GM21529 (cell line): ENCODE measurements at regions not wholly inside any gene's neighbourhood (a gene's known extent, or its start where the extent isn't known, plus 50 kb on each side); places are given as distances from the start of the nearest gene placed in this dataset.
A peak's percentile ranks its signal among the peaks of the same experiment; 100 is the strongest.

Experiments
- ATAC-seq: cut with Tn5 transposase; IDR thresholded peaks from one replicate; pipeline ENCODE4 v1.9.1; 2021; ENCODE audit not compliant: unreplicated experiment

DNA sequence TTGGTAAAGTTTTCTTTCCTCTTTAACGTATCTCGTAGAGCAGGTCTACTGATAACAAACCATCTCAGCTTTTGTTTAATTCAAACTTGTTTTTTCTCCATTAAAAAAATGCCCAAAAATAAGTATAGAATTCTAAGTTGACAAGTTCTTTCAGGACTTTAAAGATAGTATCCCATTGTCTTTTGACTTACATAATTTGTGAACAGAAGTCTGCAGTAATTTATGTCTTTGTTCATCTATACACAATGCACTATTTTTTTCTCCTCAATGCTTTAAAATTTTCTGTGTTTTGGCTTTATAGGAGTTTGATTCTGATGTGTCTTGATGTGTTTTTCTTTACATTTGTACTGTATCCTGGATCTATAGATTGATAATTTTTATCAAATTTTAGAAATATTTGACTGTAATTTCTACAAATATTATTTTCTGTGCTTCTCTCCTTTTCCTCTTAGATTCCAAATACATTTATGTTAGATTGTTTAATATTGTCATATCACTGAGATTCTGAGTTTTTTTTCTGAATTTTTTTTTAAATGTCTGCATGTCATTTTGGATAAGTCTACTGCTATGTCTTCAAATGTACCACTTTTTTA lies 143.3 kb downstream of the FTCDNL1 start:
- no peak for ATAC-seq

DNA sequence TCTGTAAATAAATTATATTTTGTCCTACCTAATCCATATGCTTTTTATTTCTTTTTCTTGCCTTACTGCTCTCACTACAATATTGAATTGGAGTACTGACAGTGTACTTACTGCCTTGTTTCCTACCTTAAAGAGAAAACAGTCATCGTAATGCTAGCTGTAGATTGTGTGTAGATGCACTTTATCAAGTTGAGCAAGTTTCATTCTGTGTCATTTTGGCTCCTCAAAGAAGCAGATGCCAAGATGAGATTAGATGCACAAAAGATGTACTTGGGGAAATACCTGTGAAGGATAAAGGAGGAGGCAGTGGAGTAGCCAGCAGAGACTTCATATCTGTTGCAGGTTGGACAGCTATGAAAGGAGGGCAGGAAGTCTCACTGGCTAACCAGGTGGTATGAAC lies 145.5 kb downstream of the FTCDNL1 start:
- ATAC-seq, result no peak

DNA sequence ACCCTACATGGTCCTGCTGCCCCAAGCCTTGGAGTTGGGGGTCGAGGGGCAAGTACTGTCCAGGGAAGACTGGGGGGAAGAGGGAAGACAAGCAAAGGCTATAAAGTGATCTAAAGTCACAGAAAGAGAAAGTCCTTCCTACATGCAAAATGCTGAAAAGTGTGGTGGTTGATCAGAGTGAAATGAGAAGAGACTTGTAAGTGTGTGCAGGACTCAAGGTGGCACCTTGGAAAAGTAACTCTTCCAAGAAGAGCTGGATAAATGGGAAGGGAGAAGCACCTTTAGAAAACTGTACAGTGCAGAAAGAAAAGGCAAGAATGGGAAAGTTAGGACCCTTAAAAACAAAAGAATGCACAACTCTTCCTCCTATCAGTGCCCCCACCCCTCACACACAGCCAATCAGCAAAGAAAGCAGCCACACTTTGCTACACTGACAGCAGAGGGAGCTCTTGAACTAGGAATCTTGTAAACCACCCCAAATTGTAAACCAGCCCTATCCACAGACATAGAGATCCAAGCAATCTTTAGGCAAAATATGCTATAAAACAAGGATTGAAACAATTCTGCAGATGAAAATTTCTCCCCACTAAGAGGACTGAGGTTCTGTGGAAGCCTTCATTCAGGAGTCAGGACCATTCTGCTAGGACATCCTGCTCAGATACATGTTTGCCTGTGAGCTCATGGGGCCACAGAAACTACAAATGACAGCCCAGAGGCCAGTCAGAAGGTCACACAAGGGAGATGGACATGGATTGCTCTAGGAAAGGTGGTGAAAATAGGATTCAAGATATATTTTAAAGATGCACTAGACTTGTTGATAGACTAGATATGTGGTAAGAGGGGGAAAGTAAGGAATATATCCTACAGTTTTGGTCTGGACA lies 146.4 kb downstream of the FTCDNL1 start:
- peak; percentile 68 for ATAC-seq

DNA sequence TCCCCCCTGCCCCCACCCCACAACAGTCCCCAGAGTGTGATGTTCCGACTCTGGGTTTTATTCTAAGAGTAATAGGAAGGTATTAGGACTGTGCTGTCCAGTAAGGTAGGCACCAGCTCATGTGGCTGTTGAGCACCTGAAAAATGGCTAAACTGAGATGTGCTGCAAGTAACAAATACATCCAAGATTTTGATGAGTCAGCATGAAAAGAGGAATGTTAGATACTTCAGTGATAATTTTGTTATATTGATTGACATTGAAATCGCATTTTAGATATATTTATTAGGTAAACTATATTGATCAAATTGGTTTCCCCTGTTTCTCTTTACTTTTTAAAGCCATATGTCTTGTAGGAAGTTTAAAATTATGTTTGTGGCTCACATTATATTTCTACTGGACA lies 147.8 kb downstream of the FTCDNL1 start:
- no peak for ATAC-seq

DNA sequence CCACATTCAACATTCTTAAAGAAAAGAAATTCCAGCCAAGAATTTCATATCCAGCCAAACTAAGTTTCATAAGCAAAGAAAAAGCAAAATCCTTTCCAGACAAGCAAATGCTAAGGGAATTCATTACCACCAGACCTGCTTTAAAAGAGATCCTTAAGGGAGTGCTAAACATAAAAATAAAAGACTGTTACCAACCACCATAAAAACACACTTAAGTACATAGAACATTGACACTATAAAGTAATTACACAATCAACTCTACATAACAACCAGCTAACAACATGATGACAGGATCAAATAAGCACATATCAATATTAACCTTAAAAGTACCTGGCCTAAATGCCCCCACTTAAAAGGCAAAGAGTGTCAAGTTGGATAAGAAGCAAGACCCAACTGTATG lies 153.5 kb downstream of the FTCDNL1 start:
- no peak for ATAC-seq

DNA sequence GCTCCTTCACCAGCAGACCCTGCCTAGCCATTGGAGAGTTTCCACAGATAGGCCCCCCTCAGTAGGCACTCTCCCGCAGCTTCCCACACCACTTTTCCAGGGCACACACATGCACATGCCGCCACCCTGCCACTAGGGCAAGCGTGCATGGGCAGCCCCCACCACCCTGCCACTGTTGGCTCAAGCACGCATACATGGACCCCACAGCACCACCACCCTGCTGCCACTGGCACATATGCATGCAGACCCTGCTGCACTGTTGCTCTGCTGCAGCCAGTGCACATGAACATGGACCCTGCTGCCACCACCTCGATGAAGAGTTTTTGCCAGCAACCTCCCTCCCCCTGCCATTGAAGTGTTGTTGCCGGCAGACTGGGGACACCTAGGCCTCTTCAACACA lies 154.9 kb downstream of the FTCDNL1 start:
- no peak for ATAC-seq

DNA sequence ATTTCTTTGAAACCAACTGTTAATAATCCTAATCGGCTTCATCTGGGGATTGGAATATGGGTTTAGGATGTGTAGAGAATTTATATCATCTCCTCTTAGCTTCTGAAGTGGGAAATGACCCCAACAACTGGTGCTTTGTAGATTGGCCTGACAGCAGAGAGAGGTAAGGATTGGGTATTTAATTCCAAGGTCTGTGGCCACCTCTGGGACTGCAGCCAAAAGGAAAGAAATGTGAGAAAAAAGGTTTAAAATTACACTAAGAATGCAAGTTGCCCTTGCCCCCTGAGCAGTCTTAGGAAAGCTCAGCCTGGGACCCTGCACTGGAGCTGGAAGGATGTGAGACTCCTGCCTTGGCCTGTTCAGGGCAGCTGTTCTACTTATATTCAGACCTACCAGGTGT lies 157.1 kb downstream of the FTCDNL1 start:
- ATAC-seq, result no peak

DNA sequence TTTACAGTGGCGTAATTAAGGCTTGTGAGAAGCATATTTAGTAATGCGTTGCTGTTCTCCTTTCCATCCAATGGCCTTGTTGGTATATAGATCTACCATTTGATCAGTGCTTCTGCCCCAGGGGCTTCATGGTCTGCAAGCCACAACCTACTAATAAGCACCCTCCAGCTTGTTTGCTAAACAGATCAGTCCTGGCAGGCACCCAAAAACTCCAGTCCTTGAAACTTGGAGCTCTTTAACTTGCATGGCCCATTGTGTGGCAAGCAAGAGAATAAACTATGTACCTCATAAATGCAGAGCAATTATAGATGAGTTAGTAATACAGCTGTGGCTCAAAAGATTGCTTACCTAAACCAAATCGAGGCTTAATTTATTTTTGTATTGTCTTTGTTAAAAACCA lies 158.5 kb downstream of the FTCDNL1 start:
- no peak for ATAC-seq

DNA sequence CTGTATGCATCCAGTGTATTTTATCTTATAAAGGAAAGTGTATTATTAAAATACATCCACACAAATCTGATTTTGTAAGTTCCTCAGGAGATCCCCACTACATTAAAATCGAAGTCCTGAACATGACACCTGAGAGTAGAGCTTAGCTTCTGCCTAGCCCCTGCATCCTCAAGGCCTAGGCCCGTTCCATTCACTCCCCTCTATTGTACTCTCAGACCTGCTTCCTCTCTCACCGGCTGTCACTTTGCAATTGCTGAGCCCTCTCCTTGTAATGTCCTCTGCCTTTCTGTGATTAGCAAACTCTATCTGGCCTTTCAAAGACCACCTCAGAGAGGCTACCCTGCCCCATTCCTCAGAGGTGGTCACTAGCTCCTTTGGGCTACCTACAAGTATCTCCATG lies 160.8 kb downstream of the FTCDNL1 start:
- ATAC-seq, result no peak

DNA sequence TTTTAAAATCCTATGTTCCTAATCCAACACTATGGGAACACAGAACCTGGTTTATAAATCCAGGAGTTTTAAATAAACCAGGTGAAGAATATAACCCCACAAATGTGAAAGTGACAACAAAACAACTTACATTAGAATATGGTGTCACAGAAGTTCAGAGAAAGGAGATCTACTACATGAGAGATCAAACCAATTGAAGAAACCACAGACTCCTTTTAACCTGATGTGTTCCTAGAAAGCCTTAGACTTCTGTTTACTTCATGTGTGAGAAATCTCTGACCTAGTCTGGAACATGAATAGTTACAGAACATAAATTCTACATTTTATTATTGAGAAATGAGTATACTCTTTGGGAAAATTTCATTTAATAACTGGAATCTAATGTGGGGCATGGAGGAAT lies 165.3 kb downstream of the FTCDNL1 start:
- no peak for ATAC-seq

DNA sequence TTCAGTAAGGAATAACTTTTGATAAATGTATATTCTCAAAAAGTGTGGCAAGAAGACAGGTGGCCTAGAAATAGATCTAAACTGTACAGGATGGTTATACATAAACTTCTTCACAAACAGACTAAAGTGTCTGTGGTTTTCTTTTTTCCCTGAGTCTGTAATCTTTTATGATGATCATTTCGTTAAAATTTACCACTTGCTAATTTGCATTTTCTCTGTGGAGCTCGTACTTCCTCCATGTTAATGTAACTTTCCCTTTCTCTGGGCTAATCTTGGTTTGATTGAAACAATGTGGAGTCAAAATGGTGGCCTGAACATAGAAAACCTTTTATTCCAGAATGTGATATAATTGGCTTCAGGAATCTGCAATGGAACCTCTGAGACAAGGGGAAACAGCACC lies 166.2 kb downstream of the FTCDNL1 start:
- ATAC-seq, result no peak

DNA sequence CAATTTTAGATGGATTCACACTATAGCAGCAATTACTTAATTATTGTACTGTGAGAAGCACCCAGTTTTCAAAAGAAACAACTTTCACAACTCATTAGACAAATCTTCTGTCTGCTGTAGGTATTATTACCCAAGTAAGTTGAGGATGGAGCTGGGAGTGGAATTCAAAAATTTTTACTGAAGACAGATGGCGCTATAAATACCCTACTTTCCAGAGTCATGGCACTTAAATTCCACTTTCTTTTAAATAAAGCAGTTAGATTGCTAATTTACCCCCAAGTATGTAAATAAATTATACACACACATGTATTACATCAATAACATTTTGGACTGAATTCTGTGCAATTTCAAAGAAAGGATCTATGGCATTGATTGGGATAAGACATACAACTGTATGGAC lies 166.8 kb downstream of the FTCDNL1 start:
- ATAC-seq, result no peak

DNA sequence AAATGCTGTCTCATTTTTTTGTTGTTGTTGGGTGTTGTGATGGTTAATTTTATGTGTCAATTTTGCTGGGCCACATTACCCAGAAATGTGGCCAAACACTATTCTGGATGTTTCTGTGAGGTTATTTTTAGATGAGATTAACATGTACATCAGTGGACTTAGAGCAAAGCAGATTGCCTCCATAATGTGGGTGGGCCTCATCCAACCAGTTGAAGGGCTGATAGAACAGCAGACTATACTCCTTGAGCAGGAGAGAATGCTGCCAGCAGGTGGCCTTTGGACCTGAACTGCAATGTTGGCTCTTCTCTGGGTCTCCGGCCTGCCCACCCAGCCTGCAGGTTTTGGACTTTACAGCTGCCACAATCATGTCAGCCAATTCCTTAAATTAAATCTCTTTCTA lies 169.0 kb downstream of the FTCDNL1 start:
- ATAC-seq, result no peak

DNA sequence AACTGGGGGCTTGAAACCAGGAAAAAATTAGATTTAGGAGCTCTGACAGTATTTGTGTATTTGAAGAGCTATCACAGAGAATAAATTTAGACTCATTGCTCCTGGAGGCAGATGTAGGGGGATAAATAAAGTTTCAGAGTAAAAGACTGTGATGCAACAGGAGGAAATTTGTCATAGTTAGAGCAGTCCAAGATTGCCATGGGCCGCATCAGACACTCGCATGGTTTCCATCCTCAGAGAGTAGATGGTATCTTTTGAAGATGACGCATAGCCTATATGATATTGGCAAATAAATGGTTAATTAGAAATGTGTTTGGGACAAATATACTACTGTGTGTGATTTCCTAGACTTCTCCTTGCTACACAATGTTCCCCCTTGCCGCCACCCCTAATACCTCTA lies 170.5 kb downstream of the FTCDNL1 start:
- ATAC-seq, result no peak

DNA sequence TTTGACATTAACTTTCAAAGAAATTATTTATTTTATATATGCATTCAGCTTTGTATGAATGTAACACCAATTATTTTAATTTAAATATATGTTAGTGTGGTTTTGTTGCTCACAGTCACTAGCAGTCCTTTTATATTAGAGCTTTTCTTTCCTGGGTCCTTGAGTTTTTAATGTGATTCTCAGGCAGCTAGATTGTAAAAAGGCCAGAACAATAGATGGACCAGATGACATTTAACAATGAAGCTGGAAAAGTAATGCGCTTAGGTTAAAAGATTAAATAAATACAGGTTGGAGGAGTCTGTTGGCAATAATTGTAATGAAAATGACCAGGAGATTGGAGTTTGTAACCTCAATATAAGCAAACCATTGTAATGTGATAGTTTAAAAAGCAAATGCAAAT lies 171.1 kb downstream of the FTCDNL1 start:
- no peak for ATAC-seq

DNA sequence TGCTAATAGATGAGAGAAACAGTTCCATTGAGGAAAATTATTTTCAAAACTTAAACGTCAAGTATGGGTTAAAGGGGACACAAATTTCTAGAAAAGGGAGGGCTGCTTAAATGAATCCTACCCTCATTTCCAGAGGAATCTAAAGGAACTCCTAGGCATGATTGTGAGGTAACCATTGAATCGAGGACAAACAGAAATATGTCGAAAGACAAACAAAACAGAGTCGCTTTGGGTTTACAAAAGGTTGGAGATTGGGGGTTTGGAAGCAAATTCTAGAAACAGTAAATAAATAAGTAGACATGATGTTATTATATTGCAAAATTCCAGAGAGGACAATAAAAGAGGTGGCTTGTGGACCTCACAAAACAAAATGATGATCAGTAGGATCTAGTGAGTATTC lies 173.1 kb downstream of the FTCDNL1 start:
- no peak for ATAC-seq

DNA sequence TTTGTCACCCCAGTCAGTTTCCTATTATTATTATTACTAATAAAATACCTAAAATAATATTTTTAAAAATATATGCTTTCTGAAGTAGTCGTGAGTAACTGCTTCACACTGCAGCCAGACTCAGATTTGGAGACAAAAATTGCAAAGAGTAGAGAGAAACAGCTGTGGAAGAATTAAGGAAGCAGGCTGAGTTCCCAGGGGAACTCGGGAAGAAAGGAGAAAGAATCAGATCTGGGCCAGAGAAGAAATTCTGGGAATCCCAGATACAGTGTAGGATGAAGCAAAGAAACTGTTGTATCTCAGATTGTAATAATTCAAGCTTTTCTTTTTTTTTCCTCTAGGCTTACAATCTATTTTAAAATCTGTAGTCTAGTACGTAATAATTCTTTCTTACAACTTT lies 182.3 kb downstream of the FTCDNL1 start:
- no peak for ATAC-seq

DNA sequence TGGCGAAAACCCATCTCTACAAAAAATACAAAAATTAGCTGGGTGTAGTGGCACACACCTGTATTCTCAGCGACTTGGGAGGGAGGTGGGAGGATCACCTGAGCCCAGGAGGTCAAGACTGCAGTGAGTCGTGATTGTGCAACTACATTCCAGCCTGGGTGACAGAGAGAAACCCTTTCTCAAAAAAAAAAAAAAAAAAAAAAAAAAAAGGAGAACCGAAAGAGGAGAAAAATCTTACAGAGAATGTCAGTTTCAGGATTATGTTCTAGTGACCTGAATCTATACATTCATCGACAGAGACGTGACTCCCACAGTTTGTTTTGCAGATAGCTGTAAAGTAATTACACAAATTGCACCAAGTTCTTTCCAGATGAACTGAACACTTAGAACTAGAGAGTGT lies 187.8 kb downstream of the FTCDNL1 start:
- ATAC-seq, result peak; percentile 88

DNA sequence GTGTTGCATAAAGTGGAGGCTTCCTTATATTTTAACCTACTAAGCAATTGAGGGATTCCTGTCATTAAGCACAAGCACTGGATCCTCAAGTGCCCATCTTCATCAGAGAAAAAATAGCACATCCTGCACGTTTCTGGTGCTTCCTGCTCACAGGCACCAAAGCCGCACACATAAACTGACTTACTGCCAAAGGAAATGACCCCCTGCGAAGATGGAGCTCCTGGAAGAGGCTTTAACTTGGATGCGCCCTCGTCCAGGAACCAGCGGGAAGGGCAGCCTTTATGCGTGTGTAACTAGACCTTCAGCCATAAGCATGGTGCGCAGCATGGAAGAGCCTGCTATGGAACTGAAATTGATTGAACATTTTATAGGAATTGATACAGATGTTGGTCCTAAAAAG lies 188.7 kb downstream of the FTCDNL1 start:
- no peak for ATAC-seq

DNA sequence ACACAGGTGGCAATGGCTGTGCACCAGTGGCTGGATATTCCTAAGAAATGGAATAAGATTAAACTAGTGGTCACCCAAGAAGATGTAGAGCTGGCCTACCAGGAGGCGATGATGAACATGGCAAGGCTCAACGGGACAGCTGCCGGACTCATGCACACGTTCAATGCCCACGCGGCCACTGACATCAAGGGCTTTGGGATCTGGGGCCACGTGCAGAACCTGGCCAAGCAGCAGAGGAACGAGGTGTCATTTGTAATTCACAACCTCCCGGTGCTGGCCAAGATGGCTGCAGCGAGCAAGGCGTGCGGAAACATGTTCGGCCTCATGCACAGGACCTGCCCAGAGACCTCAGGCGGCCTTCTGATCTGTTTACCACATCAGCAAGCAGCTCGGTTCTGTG lies 190.8 kb downstream of the FTCDNL1 start:
- ATAC-seq, result no peak

DNA sequence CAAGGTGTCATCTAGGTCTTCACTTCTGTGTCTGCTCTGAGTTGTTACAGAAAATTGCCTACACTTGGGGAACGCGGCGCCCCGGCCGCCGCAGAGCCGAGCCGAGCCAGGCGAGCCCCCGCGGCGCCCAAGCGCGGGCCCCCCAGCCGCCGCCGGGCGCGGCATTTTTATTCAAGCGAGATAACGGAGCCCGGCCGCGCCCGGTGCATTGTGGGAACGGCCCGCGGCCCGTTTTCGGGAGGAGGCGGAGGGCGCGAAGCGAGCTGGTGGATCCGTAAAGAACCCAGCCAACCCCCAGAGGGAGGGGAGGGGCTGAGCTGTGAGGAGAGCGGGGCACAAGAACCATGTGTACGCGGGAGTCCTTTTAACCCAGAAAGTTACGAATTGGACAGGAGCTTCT lies 191.8 kb downstream of the FTCDNL1 start:
- no peak for ATAC-seq

DNA sequence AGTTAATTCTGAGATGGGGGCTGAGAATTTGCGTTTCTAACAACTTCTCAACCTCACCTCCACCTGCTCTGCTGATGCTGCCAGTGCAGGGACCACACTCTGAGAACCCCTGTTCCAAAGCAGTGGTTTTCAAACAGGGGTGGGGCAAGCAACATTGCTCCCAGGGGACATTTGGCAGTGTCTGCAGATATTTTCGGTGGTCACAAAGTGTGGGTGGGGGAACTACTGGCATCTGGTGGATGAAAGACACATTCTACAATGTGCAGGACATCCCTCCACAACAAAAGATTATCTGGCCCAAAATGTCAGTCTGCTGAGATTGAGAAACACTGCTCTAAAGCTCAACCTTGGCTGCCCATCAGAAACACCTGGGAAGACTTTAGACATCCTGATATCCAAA lies 188.7 kb upstream of the SATB2 start:
- ATAC-seq, result peak; percentile 91

DNA sequence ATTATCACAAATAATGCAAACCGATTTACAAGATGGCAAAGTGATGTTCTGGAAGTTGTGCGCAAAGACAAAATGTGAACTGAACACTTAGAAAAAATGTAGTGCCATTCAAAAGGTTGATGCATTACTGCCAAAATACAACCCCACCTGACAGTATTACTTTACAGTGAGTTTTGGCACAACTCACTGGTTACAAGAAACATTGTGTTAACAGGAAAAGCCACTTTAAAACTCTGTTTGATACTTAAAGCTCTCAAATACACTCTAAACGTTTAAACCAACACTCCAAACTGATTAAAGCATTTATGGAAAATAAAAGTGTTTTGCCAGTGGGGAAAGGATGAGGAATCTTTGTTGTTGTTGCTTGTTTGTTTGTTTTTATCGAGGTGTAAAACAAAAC lies 173.4 kb upstream of the SATB2 start:
- ATAC-seq, result no peak
